HK-2 (cell line): ENCODE measurements at regions not wholly inside any gene's neighbourhood (a gene's known extent, or its start where the extent isn't known, plus 50 kb on each side); places are given as distances from the start of the nearest gene placed in this dataset.
"Not testable (repeated sequence)": the region's sequence is repeated elsewhere in the genome, so short reads cannot be mapped to it uniquely, and the experiment has no call there.

Experiments used
- DNase-seq: peaks from one replicate; pipeline ENCODE4 v3.0.0-alpha.2; 2018; ENCODE audit not compliant: unreplicated experiment

GRCh38 chr18:22504251-22505030 is 86.7 kb upstream of the CTAGE1 start:
- no peak for DNase-seq

- DNase-seq: no peak
Observed at GRCh38 chr18:22505141-22505591, 87.5 kb upstream of the CTAGE1 start.

- DNase-seq: no peak
Observed at GRCh38 chr18:22507055-22507454, 89.3 kb upstream of the CTAGE1 start.

DNA sequence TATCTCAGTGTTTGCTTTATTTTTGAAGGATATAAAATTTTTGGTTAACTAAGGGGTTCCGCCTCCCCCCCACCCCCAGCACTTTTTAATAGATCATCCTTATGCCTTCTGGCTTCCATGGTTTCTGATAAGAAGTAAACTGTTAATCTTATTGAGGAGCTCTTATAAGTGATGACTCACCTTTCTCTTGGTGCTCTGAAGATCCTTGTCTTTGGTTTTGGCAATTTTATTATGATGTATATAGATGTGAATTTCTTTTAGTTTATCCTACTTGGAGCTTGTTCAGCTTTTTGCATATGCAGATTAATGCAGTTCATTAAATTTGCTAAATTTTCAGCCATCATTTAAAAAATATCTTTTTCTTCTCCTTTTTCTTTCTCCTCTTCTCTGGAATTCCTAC is 91.7 kb upstream of the CTAGE1 start:
- DNase-seq: no peak

GRCh38 chr18:22510697-22511096 is 93.0 kb upstream of the CTAGE1 start:
- DNase-seq: no peak

DNA sequence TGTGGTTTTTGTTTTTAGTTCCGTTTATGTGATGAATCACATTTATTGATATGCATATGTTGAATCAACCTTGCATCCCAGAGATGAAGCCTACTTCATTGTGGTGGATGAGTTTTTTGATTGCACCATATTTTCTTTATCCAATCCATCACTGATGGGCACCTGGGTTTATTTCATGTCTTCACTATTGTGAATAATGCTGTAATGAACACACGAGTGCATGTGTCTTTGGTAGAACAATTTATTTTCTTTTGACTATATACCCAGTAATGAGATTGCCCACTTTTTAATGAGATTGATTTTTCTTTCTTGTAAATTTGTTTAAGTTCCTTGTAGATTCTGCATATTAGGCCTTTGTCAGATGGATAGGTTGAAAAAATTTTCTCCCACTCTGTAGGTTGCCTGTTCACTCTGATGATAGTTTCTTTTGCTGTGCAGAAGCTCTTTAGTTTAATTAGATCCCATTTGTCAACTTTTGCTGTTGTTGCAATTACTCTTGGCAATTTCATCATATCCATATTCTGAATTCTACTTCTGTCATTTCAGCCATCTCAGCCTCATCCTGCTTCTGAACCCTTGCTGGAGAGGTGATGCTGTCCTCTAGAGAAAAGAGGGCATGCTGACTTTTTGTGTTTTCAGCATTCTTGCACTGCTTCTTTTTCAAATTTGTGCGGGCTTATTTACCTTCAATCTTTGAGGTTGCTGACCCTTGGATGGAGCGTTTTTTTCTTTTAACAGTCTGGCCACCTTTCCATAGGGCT is 96.2 kb upstream of the CTAGE1 start:
- no peak for DNase-seq

DNA sequence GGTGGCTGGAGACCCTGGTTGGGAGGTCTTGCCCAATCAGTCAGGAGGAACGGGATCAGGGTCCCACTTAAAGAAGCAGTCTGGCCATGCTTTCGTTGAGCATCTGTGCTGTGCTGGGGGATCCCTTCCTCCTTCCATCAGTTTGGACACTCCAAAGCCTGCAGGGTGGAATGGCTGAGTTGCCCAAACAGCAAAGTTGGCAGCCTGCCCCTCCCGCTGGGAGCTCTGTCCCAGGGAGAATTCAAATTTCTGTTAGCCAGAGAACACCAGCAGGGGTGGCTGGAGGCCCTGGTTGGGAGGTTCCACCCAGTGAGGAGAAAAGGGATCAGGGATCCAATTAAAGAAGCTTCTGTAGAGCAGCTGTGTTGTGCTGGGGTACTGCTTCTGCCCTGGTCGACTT is 96.9 kb upstream of the CTAGE1 start:
- DNase-seq: no peak

- no peak for DNase-seq
Observed at GRCh38 chr18:22515250-22515649, 97.5 kb upstream of the CTAGE1 start.

- no peak for DNase-seq
Observed at GRCh38 chr18:22517356-22517755, 99.6 kb upstream of the CTAGE1 start.

DNA sequence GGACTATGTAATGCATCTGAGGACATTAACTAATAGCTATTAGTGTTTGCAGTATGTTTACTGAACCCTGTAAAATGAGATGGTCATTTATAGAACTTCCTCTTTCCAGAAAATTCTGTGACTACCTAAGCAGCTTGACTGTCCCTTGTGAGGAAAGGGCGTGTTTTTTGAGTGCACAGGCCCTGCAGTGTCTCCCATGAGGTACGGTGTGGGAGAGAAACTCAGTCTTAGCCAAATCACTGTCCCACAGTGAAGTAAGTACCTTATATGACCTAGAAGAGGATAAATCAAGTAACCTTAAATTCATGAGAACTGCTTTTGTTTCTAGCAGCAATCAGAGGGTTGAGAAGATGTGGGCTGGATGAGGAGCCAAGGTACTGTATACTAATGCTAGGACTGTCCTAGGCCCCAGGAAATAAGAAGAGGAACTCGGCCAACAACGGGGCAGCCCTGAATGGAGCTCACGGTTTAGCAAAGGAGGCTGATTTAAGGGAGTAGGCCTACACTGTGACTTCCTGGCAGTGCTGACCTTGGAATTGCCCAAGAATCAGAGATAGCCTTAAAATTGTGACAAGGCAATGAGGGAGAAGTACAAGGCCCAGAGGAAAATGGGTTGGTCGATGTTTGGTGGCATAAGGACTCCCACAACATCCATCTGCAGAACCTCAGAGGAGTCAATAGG is 103.5 kb upstream of the CTAGE1 start:
- no peak for DNase-seq

- no peak for DNase-seq
Observed at GRCh38 chr18:22523481-22523880, 105.8 kb upstream of the CTAGE1 start.

GRCh38 chr18:22524783-22525182 is 107.1 kb upstream of the CTAGE1 start:
- no peak for DNase-seq

DNA sequence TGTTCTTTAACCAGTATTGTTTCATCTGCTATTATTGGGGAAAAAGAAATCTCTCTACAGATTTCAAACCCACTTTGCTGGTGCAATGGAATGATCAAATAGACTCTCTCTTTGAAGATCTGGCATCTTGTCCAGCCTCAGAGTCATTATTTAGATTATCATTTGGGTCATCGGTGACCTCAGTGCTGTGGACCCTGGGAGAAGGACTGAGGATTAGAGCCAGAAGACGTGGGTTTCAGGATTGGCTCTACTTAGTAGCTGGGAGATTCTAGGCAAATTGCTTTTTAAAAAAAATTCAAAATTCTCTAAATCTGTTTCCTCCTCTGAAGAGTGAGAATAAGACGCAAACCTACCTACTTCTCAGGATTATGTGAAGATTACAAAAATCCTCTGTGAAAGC is 107.6 kb upstream of the CTAGE1 start:
- DNase-seq: no peak

DNA sequence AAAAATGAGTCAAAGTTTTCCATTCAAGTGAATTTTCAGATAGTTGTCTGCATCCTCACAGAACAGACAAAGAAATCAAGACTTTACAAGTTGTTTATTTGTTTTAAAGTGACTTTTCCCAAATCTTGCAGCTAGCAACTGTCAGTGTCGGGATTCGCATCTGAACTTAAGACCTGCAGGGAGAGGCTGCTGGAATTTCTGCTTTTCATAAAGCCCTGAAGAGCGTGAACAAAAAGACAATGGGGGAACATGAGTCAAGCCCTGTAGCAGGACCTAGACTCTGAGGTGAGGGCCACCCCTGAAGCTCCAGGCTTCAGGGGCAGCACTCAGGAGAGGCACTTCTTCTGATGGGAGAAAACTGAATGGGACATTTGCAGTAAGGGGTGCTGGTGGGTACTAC is 108.2 kb upstream of the CTAGE1 start:
- DNase-seq: no peak

DNA sequence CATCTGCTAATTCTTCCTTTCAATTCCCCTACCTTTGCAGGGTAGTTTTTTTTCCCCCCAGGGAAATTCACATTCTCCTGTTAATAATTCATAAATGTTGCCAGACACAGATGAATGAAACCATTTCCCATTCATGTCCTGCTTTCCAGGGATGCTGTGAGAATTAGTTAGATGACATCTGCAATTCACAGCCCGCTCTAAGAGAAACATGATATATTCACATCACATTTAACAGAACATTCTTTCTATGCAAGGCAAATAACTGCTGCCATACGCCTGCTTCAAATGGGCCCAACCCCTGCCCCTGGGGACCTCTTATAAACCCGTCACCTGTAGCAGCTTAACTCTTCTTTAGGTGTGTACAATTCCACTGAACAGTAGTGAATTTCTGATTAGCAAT is 110.6 kb upstream of the CTAGE1 start:
- no peak for DNase-seq

GRCh38 chr18:22534706-22535105 is 117.0 kb upstream of the CTAGE1 start:
- DNase-seq: not testable (repeated sequence)

DNA sequence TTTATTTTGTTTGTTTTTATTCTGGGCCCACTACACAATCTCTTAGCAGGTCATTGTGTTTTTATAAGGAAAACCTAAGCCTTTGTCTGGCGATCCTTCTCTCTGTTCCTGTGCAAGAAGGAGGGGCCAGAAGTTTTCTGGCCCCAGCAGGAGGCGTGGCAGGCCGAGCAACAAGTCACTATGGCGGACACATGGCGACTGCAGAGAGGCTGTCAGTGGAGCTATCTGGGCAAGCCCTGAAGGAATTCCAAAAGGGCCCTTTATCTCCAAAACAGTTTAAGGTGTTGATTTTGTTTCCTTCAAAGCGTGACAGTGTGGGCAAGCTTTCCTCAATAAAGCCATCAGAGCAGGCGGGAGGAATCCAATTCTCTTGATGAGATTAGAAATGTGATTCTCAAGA is 118.8 kb upstream of the CTAGE1 start:
- DNase-seq: no peak

DNA sequence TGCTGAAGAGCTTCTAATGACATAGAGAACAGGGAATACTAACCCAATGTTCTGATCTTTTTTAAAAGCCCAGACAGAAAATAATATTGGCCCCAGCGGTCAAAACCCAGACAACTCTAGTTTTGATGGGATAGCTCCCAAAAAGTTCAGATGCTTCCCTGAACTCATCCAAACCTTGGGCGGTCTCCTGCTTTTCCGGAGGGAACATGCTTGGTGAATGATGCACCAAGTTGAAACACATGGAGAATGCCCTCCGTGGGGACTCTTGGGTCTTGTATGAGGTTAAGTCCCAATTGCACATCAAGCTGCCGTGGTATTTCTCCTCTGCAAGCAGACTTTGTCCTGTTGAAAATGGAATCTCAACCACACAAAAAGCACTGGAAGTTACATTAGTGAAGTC is 120.7 kb upstream of the CTAGE1 start:
- no peak for DNase-seq

DNA sequence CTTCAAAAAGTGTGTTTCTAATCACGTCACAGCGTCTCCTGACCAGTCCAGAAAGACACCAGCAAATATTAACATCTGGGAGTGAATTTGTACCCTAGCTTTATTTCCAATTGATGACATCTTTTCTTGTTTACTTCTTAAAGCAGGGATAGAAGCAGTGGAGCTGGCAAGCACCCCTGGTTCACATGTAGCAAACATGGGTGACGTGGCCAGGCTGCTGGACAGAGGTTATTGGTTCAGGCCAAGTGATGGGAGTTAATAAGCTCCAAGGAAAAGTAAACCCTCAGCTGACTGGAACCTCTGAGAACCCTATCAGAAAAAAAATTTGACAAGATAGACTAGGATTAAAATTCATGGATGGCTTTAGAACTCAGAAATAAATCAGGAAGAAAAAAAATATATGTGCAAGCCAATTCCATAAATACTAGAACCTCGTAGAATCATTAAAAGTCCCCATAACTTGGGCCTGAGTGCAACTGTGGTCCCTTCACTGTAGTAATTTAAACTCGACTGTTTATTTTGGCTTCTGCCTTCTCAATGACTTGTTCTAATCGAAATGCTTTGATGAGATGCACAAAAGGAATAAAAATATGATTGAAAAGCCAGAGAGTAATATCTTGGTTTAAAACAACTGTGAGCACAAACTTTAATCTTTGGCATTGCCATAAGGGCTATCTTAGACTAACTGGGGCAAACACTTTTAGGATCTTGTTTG is 121.5 kb upstream of the CTAGE1 start:
- DNase-seq: no peak

- no peak for DNase-seq
Observed at GRCh38 chr18:22541232-22541631, 123.5 kb upstream of the CTAGE1 start.

GRCh38 chr18:22542406-22542835 is 124.7 kb upstream of the CTAGE1 start:
- DNase-seq: no peak

DNA sequence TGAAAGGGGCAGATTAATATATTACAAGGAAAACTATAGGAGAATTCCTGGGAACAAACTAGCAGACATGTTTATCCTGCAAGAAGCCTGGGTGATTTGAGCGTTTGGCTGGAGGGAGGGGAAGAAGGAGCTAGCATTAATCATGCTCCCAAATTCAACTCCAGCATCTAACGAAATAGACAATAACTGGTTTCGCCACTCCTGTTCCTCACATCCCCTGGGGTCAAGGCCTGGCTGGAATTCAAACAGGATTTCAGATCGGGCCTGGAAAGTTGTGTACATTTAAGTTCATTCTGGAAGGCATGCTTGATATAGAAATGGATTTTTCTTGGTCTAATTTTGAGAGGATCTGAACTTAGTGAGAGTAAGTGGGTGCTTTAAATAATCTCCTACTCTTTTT is 126.1 kb upstream of the CTAGE1 start:
- no peak for DNase-seq
